Fibroblast of lung (primary cell): ENCODE measurements at regions not wholly inside any gene's neighbourhood (a gene's known extent, or its start where the extent isn't known, plus 50 kb on each side); places are given as distances from the start of the nearest gene placed in this dataset.

ENCODE experiments used
- CTCF ChIP-seq, 2 donors: IDR thresholded peaks in 1 of 2; conservative IDR thresholded peaks in 1 of 2; 1 replicate in 1 of 2; 2 replicates in 1 of 2; pipeline ENCODE4 v1.5.1; 2011 to 2012; ENCODE audit warnings: low read length in 2 of 2, control low read depth in 1 of 2, inconsistent platforms in 1 of 2, low read depth in 1 of 2, mild to moderate bottlenecking in 1 of 2
- EZH2 ChIP-seq: IDR thresholded peaks from 2 replicates; pipeline ENCODE4 v1.5.1; 2012; ENCODE audit warnings: low read length, control low read depth, mild to moderate bottlenecking; ENCODE audit errors: missing control alignments

GRCh38 chr13:86476656-86477055, 677.4 kb upstream of the SLITRK6 start:
- no peak for TF ChIP-seq CTCF (conservative IDR thresholded peaks at IDR 0.05 in 1 of 2, IDR thresholded peaks at IDR 0.05 in 1 of 2; ENCODE audit: low read depth in 1 of 2, low read length in 2 of 2)
- no peak for TF ChIP-seq EZH2
